ENCODE measurements at regions not wholly inside any gene's neighbourhood (a gene's known extent, or its start where the extent isn't known, plus 50 kb on each side); places are given as distances from the start of the nearest gene placed in this dataset.

DNA sequence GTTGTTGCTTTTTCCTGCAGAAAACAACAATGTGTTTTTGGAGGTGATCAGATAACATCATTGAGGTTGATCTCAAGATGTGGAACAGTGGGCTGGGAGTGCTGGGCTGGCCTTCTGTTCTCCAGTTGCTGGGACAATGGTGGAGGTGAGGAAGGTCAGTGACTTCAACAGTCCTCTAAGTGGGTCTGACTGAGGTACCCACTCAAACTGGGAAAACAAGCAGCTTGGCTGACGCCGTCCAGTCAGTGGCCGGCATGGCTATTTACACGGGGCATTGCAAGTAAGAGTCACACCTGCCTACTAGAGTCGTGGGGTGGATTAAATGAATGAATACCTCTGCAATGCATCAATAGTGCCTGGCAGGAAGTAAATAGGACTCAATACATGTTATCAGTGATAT is 386.7 kb upstream of the ZFHX3 start:
- TF ChIP-seq GATAD1 (CRISPR knock-in tag; IDR thresholded peaks at IDR 0.05) (no peak), ZNF10 (CRISPR knock-in tag; IDR thresholded peaks at IDR 0.05; ENCODE audit: borderline replicate concordance, low read depth) (no peak), CEBPB (IDR thresholded peaks at IDR 0.05; ENCODE audit: borderline replicate concordance, low read depth, low read length) (no peak), ETV6 (CRISPR knock-in tag; conservative IDR thresholded peaks at IDR 0.05) (no peak), SETDB1 (CRISPR knock-in tag; IDR thresholded peaks at IDR 0.05; ENCODE audit: borderline replicate concordance) (no peak), TARDBP (CRISPR knock-in tag; IDR thresholded peaks at IDR 0.05) (no peak)
- TF ChIP-seq, protein P1, sequence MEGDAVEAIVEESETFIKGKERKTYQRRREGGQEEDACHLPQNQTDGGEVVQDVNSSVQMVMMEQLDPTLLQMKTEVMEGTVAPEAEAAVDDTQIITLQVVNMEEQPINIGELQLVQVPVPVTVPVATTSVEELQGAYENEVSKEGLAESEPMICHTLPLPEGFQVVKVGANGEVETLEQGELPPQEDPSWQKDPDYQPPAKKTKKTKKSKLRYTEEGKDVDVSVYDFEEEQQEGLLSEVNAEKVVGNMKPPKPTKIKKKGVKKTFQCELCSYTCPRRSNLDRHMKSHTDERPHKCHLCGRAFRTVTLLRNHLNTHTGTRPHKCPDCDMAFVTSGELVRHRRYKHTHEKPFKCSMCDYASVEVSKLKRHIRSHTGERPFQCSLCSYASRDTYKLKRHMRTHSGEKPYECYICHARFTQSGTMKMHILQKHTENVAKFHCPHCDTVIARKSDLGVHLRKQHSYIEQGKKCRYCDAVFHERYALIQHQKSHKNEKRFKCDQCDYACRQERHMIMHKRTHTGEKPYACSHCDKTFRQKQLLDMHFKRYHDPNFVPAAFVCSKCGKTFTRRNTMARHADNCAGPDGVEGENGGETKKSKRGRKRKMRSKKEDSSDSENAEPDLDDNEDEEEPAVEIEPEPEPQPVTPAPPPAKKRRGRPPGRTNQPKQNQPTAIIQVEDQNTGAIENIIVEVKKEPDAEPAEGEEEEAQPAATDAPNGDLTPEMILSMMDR (CRISPR knock-in tag; IDR thresholded peaks at IDR 0.05) = no peak

All from HepG2 (cell line).